ENCODE measurements at regions not wholly inside any gene's neighbourhood (a gene's known extent, or its start where the extent isn't known, plus 50 kb on each side); places are given as distances from the start of the nearest gene placed in this dataset.
A peak's percentile ranks its signal among the peaks of the same experiment; 100 is the strongest.

DNA sequence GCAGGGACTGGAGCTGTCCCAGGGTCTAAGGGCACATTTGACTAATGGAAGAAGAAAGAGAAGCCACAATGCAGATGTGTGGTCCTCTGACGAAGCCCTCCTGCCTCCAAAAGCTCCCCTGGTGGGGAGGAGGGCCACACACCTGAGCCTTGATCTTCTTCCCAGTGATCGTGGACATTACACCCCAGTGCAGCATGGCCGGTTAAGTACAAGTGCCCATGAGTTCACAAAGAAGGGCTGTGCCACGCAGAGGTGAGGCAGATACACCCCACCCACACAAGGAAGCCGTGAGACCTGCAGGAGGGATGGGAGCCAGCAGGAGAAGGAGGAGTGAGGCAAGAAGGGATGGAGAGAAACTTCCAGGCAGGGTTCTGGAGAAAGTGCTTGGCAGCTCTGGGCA lies 199.0 kb upstream of the MVB12B start:
- no peak for DNase-seq

DNA sequence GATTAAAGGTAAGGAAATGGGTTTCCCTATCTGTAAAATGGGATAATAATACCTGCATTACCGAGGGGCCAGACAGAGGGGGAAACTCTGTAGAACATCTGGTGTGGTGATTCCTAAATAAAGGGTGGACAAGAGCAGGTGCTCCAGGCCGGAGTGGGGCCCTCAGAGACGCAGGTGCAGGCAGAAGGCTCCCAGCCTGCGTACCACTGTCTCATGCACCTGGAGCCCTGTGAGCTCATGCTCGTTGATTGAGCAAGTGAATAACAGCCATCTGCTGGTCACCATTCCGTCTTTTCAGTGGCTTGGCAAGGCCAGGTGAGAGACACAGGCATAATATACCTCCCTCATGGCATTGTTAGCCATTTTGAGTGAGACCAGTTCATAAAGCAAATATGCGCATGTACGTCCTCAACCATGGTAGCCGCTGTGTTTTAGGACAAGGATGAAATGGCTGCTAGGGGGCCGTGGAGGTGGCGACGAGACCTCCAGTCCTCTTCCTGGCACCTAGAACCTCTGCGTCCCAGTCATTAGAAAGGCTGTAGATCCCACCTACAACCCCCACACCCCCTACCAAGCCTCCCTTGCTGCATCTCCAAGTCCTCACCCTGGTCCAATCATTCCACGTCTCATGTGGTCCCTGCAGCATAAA lies 198.0 kb upstream of the MVB12B start:
- no peak for DNase-seq

DNA sequence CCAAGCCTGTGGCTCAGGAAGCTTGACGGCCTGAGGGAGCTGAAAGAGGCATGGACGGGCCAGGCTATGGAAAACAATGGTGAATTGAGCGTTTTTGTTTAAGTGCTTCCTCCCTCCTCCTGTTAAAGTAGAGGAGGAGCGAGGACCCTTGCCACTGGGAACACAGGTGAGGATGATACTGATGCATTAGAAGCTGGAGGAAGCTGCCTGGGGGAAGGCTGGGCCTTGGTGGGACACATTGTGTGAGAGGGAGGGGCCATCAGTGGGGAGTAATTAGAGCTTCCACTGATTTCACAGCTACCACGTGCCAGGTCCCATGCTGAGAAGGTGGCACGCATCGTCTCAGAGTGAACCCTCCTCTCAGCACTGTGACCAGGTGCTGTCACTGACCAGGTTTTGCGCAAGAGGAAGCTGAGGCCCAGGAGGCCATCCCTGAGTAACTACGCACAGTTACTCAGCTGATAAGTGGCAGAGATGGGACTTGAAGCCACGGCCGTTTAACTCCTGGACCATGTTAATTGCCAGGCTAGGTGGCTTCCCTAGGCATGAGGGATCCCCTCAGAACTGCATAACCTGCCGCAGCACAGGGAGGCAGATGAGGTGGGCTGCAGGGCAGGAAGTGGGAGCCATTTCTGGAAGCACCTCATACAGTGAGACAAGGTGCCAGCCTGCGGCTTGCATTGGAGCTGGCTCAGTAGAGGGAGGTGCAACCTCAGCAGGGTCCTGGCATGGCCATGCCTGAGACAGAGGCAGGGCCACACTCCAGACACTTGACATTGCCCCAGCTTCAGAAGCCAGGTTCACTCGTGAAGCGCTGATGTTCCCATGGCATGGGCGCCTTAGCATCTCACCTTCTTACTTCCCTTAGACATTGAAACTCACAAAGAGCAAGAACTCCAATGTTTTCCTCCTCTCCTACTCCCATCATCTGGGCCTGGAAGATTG lies 195.3 kb upstream of the MVB12B start:
- DNase-seq: no peak

DNA sequence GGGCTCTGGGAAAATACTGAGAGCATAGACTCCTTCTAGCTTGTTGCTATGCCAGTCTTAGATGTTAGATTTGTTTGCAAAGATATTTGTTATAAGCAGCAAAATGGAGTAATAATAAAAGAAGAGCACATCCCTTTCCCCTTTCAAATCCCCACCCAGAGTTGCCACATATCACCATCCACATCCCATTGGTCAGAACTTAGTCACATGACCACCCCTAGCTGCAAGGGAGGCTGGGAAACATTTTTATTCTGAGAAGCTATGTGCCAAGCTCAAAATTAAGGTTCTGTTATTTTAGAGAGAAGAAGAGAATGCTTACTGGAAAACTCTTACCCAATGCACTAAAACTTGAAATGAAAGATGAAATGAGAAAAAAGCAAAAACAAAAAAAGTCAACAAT lies 193.9 kb upstream of the MVB12B start:
- DNase-seq: no peak

DNA sequence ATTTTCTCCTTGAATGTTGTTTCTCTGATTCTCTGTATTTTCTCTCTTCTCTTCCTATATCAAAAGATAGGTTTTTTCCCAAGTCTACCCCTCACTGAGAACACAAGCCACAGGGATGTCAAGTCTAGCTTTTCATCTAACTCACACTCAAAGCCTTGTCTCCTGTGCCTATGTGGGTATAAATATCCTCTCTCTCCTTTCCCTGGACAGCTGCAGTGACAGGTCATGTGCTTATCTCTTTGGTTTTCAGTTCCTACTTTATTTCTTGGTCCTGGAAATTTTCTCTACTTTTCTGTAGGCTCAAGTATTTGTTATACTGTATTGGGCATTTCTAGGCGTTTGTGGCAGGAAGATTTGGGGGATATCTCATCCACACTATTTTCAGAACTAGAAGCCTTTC lies 182.4 kb upstream of the MVB12B start:
- DNase-seq: no peak

DNA sequence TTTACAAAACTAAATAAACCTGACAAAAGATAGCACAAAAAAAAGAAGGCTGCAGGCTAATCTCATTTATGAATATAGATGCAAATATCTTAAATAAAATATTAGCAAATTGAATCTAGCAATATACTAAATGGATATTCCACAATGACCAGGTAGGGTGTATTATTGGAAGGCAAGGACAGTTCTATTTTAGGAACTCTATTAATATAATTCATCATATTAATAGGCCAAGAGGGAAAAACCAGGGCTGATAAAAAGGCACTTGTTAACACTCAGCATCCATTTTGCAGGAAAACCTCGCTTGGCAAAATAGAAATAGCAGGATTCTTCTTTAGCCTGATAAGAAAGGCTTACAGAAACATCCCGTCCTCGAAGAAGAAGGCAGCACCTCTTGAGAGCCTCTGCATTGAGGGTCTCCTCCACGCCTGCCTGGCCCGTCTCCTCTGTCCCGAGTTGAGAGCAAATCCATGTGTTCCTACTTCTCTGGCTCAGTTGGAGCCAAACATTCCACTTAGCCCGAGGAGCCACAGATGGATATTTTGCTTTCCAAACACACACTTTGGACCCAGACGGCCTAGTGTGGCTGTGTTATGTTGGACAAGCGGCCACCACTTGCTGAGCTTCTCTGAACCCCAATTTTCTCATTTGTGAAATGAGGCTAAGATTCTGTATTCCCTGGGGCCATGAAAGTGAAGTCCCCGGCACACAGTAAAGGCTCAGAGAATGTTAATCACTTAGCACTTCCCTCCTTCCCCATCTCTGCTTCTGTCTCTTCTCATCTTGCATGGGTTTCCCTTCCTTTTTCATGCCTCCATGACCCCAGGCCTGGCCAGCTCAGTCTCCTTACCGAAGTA lies 181.8 kb upstream of the MVB12B start:
- no peak for DNase-seq

DNA sequence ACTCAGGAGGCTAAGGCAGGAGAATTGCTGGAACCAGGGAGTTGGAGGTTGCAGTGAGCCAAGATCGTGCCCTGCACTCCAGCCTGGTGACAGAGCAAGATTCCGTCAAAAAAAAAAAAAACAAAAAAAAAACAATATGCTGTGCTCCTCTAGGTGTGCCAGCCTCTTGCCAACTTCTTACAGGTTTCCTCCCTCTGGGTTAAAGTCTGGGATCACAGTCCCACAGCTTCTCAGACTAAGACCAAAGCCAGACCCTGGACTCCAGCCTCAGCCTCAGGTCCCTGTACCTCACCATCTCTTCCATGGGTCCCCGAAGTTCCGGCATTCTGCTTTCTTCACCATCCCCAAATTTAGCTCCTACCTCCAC lies 180.8 kb upstream of the MVB12B start:
- DNase-seq: no peak

DNA sequence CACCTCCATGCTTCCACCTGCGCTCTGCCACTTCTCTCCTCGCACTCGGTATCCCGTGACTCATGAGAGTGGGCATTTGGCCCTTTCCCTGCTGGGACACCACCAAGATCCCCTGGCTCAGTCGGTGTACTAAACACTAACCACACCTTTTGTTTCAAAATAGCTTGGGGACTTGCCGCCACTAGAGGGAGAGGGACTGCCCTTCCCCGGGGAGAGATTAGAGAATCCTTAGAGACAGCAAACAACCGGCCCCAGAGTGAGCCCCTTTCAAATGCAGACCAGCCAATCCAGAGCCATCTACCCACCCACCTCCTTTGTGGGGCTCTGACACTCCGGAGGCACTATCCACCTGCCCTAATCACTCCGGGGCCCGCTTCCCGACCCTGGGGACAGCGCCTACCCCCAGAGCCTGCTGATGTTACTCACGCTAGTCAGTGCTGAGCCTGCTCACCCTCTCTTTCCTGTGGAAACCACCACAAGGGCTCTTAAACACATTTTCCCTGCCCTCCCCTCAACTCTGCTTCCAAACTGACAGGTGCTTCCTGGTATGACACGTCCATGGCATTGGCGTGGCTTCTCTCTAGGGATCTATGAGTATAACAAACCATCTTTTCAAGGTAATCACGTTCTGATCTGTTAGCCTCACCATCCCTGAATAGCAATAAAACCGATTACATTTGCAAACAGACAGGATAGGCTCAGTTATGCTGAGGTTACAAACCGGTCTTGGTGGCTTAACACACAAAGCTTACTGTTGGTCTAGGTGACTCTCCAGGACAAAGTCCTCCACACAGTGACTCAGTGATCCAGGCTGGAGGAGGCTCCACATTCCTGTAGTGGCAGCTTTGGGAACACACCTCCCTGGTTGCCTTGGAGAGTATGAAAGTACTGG lies 180.1 kb upstream of the MVB12B start:
- DNase-seq: peak; percentile 5

DNA sequence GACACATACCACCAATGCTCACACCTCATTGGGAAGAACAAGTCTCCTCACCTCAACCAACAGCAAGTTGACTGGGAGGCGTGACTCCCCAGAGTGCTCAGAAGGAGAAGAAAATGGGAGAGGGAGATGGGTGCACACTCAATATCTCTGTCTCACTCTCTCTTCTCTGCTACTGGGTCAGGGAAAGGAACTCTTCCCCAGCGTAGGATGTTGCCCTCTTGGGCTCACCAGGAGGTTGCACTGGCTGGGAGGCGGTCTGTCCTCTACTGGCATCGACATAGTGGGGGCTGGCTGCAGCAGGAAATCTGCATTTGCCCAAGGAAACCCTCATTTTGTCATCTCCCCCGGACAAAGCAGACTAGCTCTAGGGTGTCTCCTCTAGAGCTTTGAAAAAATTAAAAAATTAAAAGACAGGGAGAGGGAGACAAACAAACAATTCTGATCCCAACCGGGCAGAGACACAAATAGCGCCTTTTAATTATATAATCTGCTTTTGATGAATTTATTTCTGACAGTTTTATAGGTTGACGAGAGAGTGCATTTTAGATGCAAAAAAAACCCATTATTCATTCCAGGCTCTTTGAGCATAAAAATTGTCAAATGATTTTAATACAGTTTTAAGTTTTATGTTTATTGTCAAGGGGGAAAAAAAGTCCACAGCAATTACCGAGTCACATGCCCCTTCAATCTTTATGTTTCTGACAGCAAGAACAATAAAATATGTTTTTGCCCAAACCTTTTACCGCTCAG lies 179.3 kb upstream of the MVB12B start:
- DNase-seq: no peak

DNA sequence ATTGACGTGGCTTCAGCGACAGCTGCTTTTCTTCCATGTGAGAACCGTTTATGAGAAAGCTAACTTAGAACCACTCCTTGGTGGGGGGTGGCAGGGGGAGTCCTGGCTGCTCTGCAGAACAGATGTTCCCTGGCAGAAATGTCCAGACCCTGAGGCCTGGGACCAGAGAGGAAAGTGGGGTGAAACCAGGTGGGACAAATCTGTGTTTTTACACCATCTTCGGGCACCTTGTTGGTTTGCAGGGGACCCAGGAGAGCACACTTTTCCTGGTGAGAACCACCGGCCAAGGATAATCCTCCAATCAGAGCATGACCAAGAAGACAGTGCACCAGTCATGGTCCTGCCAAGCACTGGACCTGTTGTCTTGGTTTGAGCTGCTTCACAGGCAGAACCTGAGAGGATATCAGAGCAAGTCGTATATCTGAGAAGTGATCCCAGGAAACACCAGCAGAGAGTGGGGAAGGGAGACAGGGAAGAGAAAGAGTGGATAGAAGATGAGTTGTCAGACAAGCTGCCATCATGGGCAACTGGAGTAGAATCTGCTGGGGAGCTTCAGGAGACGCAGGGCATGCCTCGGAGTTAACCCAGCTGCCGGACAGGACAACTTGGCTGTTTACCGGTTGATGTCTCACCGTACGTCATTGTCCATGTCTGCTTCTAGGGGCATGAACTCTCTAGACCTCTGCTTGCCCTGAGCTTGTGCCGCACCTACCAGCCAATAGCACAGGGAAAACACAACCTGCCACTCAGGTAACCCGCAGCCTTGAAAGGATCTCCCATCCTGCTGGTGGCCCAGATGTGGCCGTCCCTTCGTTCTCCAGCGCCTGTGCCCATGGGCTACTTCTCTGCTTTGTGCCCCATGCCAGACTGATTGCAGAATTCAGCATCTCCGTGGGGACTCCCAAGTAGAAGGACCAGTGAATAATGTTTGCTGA lies 178.4 kb upstream of the MVB12B start:
- no peak for DNase-seq

DNA sequence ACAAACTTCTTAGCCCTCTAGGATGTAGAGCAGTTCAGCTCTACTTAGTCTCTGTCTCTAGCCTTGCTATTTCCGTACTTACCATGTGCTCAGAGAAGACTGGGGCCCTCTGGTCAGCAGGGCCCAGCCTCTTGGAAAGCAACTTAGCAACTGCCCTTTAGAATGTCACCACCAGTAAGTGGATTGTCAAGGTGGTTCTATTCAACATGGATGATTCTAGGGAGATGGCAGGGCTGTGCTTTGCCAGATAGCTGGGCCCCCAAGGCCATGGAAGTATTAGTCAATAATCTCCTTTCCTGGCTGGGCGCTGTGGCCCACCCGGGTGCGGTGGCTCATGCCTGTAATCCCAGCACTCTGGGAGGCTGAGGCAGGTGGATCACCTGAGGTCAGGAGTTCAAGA lies 177.6 kb upstream of the MVB12B start:
- no peak for DNase-seq

DNA sequence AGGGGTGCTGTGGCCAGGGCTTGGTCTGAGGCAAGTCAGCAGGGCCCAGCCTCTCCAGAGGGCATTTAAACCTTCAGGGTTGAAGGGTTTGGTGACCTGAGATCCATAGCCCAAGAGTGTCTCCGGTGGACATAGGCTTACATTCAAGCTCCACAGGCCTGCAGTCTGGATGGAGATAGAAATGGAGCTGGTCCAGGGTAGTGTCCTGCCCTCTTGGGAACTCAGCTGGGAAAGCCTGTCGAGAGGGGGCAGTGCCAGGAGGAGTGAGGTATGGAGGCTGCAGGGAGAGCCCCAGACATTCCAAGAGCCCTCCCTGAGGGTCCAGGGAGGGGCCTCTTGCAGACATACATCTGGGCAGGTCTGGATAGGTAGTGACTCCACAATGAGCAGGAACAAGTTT lies 177.0 kb upstream of the MVB12B start:
- DNase-seq: no peak

DNA sequence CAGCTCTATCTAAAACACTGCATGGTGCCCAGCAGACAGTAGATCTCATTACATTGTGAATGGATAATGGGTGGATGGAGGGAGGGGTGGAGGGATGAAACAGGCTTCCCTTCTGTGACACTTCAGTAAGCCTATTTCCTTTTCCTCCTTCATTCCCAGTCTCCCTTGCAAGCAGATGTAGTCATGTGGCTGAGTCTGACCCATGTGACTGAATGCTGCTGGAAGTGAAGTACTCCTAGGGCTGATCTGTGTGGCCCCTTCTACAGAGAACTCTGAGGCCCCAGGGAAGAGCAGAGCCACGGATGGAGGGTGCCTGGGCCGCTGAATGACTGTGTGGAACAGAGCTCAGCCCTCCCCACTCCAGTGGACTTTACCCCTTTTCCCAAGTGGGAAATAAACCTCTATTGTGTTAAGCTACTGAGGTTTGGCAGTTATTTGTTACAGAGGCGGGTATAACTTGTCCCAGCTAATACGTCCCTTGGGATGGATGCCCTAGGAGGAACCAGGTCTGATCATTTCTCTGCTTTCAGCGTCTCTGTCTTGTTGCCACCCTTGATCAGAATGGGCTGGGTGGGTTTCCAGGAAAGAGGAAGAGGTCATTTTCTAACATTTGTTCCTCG lies 176.1 kb upstream of the MVB12B start:
- DNase-seq: no peak

DNA sequence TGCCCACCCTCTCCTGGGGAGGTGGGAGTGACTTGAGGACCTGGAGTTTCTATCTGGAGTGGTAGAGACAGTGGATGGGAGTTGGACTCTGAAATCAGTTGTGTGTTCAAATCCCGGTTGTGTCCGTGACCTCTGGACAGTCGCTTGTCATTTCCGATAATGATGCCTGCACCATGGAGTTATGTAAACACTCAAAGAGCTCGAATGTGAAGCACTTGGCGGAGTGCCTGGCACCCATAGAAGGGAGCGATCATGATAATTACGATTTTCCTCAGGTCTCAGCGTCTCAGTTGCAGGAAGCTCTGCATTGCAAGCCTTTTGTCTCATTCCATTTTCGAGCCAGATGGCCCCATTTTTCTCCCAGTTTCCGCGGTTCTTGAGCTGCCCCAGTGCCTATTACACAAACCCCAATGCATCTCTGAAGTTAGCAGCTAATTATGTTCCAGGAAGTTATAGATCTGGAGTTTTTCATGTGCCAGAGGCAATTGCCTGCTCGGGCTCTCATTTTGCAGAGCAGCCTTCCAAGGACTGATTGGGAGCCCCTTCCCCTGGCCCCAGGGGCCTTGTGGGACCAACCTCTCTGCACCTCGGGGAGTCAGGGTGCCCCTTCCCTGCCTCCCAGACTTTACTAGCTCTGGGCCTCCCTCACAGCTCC lies 175.5 kb upstream of the MVB12B start:
- no peak for DNase-seq

DNA sequence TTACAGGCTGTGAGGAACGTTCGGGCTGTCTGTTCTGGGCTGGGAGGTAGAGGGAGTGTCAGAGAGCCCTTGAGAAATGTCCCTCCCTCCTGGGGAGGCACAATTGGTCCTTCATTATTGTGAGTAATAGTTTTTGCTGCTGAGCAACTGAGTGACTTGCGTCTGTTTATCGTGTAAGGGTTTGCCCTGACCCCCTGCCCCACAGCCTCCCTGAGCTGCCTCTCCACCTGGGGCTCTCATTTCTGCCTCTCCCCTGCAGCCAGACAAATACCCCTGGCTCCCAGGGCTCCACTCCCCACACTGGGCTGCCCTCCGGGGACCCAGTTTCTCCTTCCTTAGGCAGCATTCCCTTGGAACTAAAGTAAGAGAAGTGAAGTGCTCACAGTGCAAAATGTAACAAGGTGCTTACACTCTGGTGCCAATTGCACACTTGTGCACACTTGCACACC lies 174.9 kb upstream of the MVB12B start:
- DNase-seq: no peak

DNA sequence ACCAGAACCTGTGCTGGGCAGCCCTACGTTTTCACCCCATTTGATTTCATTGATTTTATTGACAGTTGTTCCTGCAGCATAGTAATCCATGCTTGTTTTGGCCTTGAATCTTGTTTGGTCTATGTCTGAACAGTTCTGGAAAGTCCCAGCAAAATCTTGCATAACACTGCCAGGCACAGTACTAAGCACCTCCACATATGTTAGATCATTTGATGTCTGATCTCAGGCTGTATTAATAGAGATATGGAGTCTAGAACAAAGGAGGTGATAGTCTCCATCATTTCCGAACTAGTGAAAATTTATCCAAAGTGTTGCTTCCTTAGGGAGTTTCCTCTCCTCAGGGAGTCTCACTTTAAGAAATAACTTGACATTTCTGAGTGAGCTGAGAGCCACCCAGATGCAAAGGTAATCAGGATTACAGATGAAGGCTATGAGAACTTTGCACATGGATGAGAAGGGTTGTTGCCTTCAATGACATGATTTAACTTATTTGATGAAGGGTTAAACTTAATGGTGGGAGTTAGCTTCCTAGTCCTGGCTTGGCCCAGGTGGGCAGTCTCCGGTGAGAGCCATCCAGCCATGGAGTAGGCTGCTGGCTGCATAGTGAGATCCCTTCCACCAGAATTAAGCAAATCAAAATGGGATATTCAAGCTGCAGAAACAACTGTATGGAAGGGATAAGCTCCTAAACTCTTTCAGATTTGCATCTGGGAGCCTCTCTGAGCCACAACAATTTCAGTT lies 173.8 kb upstream of the MVB12B start:
- no peak for DNase-seq

DNA sequence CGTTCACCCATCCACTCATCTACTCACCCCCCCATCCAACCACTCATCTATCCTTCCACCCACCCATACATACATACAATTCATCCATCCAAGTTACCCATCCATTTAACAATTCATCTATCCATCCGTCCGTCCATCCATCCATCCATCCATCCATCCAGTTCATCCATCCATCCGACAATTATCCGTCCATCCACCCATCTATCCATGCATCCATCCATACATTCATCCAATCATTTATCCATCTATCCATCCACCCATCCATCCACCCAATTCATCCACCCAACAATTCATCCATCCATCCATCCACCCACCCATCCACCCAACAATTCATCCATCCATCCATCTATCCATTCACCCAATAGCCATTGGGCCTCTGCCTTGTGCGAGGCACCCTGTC lies 173.2 kb upstream of the MVB12B start:
- no peak for DNase-seq

DNA sequence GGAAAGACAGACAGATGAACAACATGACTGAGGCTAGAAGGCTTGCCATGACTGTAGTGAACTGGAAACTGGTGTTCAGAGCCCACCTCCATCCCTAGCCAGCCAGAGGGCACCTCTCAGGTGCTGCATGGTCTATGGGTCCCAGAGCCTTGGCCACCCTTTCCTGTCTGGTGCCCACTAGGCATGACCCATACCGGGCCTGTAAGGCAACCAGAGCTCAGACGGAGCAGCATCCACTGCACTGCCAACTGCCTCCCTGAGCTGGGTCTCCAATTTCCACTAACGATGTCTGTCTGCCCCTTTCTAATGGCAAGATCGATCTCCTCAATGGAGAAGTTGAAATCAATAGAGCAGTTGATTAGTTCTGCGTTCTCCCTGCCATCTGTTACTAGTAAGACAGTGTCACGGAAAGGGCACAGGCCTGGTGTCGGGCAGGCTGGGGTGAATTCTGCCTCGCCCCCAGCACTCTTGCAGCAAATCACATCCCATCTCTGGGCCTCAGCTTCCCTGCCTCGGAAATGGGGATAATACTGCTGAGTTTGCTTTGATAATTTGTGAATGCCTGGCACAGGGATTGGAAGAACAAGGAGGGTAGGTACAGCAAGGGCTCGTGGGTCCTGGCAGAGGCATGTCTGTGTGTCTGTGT lies 172.3 kb upstream of the MVB12B start:
- no peak for DNase-seq

Measured in stimulated activated CD4-positive, alpha-beta T cell treated with anti-CD3 and anti-CD28 coated beads, Interleukin-4, amount 100 ng/mL, for 24 hours (primary cell).